Naive thymus-derived CD8-positive, alpha-beta T cell (primary cell): ENCODE measurements at regions not wholly inside any gene's neighbourhood (a gene's known extent, or its start where the extent isn't known, plus 50 kb on each side); places are given as distances from the start of the nearest gene placed in this dataset.

Experiments used
- ATAC-seq, 2 donors: fragments of 150-1000 bp; cut with Tn5 transposase in 1 of 2; sonication (Bioruptor Pico), chemical (Tn5 transposase) in 1 of 2; 1 replicate in 1 of 2; 2 replicates in 1 of 2; pipeline ENCODE4 v1.10.0; 2021; ENCODE audit warnings: mild to moderate bottlenecking in 2 of 2, moderate library complexity in 2 of 2
- POLR2A ChIA-PET: fragments of 350-600 bp; sonication (Branson Sonifier 250); formaldehyde crosslinking; loops from one replicate; lab custom pipeline; 2021; ENCODE audit warnings: antibody characterized with exemption; lab: Charles Lee
- DNase-seq, 10 donors: peaks; one replicate each; pipeline versions ENCODE4 v3.0.0 to v3.0.0-alpha.2; 2020 to 2022
- H3K27ac Mint-ChIP-seq, 10 donors: one replicate each; pipeline ENCODE4 v1.8.0; 2020 to 2022; ENCODE audit warnings: mild to moderate bottlenecking in 10 of 10, mixed read lengths in 10 of 10, moderate library complexity in 4 of 10, inconsistent platforms in 1 of 10
- H3K27me3 Mint-ChIP-seq, 5 donors: one replicate each; pipeline ENCODE4 v1.8.0; 2021 to 2022; ENCODE audit warnings: mixed read lengths in 5 of 5
- H3K36me3 Mint-ChIP-seq, 3 donors: one replicate each; pipeline ENCODE4 v1.8.0; 2020 to 2022; ENCODE audit warnings: mixed read lengths in 3 of 3, mild to moderate bottlenecking in 2 of 3, inconsistent platforms in 1 of 3
- H3K4me1 Mint-ChIP-seq, 4 donors: one replicate each; pipeline ENCODE4 v1.8.0; 2021 to 2022; ENCODE audit warnings: mixed read lengths in 4 of 4
- H3K4me3 Mint-ChIP-seq, 10 donors: one replicate each; pipeline ENCODE4 v1.8.0; 2020 to 2022; ENCODE audit warnings: mild to moderate bottlenecking in 10 of 10, mixed read lengths in 10 of 10, moderate library complexity in 6 of 10, inconsistent platforms in 1 of 10
- H3K9me3 Mint-ChIP-seq, 9 donors: one replicate each; pipeline ENCODE4 v1.8.0; 2020 to 2022; ENCODE audit warnings: mixed read lengths in 9 of 9, mild to moderate bottlenecking in 3 of 9, inconsistent platforms in 1 of 9, moderate library complexity in 1 of 9

DNA sequence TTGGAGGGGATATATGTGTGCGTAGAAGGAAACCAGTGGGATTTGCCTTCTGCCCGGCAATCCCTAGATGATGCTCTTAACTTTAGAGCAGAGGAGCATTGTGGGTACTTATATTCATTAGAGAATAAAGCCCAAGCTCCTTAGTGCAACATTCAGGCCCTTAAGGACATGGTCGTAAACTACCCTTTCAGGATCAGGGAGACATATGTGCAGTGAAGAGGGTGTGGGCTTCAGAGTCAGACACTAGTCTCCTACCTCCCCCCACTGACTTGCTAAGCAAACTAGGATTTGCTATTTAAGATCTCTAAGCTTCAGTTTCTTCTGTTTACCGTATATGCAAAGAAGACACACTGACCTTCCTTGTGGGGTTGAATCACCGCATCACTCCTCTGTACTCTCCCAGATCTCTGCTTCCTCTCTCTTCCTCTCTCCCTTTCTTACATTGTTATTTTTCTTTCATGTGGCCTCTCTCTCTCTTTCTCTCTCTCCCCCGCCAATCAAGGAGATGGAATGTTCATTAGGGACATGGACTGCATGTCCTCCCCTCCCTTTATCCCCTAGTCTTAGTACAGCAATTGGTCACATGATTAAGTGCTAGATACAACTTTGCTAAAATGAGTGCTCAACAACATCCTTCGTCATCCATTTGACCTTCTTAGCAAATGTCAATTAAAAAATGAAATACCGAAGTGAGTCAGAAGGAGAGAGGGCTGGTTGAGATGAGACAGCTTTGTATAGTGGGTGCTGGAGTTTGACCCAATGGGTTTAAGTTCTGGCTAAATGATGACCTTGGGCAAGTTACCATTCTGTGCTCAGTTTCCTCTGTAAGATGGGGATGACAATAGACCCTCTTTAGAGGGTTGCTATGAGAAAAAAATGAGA lies 91.7 kb downstream of the TMX1 start:
- POLR2A ChIA-PET = no interaction called here
- Mint-ChIP-seq H3K9me3 (no peaks in the 10 kb centered on the region), H3K4me3 (no peak overlapping the region), H3K27ac (no peak overlapping the region), H3K27me3 (peaks cover 13 to 43% (median 34%) of the 10 kb centered on the region in 5 donors), H3K4me1 (peaks cover 0 to 7% (median 2%) of the 10 kb centered on the region in 4 donors), H3K36me3 (no peaks in the 10 kb centered on the region)
- DNase-seq (no peak), ATAC-seq (no peak)

DNA sequence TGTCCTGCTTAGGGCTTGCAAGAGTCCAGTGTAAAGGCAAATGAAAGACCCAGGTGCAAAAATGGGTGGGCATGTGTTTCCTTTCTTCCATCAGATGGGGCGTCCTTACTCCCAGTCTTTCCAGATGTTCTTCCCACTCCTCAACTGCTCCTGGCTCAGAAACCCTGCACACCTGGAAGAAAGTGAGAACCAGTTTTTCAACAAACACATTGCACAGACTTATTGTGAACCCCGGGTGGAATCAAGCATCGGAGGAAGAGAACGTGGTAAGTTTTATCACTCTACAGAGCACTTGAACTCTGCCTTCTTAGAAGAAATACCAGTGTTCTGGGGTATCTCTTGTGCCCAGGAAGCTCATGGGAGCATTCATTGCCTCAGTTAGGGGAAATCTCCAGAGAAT lies 93.3 kb downstream of the TMX1 start:
- no peak for ATAC-seq
- peaks cover 6 to 27% (median 25%) of the 10 kb centered on the region in 5 donors for H3K27me3 Mint-ChIP-seq
- H3K36me3 Mint-ChIP-seq = no peaks in the 10 kb centered on the region
- POLR2A ChIA-PET = no interaction called here
- DNase-seq = no peak
- peaks cover 0 to 3% (median 0%) of the 10 kb centered on the region in 4 donors for H3K4me1 Mint-ChIP-seq
- H3K27ac Mint-ChIP-seq = no peak overlapping the region
- H3K4me3 Mint-ChIP-seq = no peak overlapping the region
- no peaks in the 10 kb centered on the region for H3K9me3 Mint-ChIP-seq

DNA sequence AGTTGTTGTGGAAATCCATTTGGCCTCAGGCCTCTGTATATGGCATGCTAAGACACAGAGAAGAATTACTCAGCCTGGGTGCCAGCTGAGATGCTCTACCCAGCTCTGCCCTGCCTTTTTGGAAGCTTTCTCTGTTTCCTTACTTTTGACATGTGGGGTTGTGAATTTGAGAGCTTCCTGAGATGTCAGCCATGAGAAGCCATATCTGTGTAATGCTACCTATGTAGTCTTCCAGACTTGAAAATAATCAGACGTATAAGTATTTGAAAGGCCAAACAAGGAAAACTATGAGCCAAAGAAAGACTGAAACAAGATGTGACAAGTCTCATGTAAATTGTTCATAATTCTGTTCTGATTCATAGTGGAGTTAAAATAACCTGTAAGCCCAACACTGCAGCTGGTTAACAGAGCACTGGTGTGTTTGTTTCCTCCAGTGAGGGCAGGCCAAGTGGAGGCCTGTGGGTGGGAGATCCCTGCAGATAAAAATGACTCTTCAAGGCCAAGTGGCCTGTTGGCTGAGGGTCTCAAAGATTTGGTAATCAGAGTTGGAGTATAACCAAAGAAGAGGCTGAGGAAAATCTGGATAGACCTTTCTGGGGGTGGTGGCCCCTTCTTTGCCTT lies 94.0 kb downstream of the TMX1 start:
- Mint-ChIP-seq H3K4me3 (no peak overlapping the region), H3K27me3 (peaks cover 5 to 23% (median 19%) of the 10 kb centered on the region in 5 donors), H3K27ac (no peak overlapping the region), H3K9me3 (no peaks in the 10 kb centered on the region), H3K4me1 (no peaks in the 10 kb centered on the region), H3K36me3 (no peaks in the 10 kb centered on the region)
- no peak for ATAC-seq
- POLR2A ChIA-PET = no interaction called here
- DNase-seq = no peak

DNA sequence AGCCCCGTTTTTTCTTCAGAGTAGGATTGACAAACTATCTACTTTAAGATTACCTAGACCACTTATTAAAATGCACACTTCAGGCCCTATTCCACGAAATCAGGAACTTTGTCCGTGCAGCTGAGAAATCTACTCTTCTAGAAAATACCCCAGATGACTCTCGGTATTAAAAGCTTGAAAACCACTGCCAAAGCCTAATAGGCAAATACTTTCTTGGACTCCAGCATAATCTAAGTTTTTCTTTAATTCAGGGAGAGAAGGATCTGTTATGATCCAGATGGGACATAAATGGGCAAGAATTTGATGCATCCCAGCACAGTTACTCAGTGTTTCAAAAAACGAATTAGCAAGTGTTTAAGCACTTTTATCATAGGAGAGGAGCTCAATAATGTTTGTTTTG lies 94.5 kb downstream of the TMX1 start:
- Mint-ChIP-seq H3K27me3 (peaks cover 2 to 28% (median 16%) of the 10 kb centered on the region in 5 donors), H3K9me3 (no peaks in the 10 kb centered on the region), H3K4me1 (no peaks in the 10 kb centered on the region), H3K36me3 (no peaks in the 10 kb centered on the region), H3K4me3 (no peak overlapping the region), H3K27ac (no peak overlapping the region)
- POLR2A ChIA-PET = no interaction called here
- ATAC-seq = no peak
- no peak for DNase-seq

DNA sequence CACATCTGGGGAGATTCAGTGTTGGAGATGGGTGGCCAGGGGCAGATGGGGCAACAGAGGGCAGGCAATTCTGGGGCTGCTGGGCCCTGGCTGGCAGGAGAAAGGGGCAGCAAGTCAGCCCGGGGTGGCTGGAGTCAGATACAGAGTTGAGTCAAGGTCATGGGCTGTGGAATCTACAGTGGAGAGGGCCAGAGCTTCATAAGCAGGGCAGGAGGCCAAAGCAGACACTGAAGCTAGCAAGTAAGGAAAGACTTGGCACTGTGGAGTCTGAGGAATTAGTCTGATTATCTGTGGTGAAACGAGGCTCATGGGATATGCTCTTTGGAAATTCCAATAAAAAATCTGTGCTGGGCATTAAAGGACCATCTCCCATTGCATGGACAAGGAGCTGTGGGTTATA lies 95.5 kb downstream of the TMX1 start:
- POLR2A ChIA-PET = no interaction called here
- no peak for DNase-seq
- H3K36me3 Mint-ChIP-seq = no peaks in the 10 kb centered on the region
- no peaks in the 10 kb centered on the region for H3K4me1 Mint-ChIP-seq
- no peak overlapping the region for H3K27ac Mint-ChIP-seq
- no peaks in the 10 kb centered on the region for H3K9me3 Mint-ChIP-seq
- no peak for ATAC-seq
- H3K4me3 Mint-ChIP-seq = no peak overlapping the region
- peaks cover 2 to 32% (median 16%) of the 10 kb centered on the region in 5 donors for H3K27me3 Mint-ChIP-seq

DNA sequence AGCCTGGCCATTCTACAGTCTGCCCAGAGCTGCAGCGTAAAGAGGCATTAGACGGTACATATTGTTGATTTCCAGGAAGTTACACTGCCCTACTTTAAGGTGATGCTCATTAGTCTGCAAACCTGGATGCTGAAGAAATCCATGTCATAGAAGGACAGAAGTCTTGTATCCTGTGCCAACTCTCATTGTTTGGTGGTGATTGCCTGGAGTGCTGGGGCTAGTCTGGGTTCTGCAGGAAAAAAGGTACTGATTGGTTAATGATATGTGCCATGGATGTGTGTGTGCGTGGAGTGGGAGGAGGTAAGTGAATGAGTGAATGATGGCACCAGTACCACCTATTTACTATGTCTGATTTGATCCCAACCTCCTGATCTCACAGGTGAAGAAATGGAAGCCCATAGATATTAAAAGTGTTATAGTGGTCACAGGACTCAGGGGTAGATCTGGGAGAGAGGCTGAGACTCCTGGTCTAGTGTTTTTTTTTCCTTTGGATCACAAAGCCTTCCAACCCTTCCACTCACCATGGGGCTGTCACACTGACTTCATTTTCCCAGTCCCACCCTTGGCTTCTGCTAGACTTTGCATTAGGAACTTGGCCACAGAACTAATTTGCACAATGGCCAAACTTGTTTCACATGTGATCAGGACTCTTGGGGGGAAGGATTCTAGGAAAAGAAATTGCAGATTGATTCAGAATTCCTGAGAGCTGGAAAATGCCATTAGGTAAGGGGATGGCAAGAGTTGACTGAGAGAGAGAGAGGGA lies 96.1 kb downstream of the TMX1 start:
- POLR2A ChIA-PET = no interaction called here
- H3K4me3 Mint-ChIP-seq = no peak overlapping the region

DNA sequence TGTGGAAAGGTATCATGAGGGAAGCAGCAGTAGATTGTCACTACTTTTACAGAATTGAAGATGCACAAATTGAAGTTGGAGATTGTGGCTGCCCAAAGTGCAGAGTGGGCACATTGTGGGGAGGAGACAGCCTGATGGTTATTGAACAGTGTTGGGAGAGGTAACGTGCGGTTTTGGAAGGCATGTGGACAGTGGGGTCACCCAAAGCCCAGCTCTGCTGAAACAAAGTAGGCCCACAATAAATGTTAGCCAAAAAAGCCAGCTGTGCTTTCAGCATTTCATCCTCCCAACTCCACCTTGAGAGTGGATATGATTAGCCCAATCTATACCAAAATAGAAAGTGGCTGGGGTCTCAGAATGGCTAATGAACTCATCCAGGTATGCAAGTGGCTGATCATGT lies 96.7 kb downstream of the TMX1 start:
- Mint-ChIP-seq H3K9me3 (no peaks in the 10 kb centered on the region), H3K27ac (peak overlapping the region in 1 of 10 donors; percentile 7), H3K4me1 (no peaks in the 10 kb centered on the region), H3K4me3 (no peak overlapping the region), H3K36me3 (no peaks in the 10 kb centered on the region), H3K27me3 (peaks cover 2 to 30% (median 13%) of the 10 kb centered on the region in 5 donors)
- ATAC-seq (no peak), DNase-seq (no peak)
- POLR2A ChIA-PET = no interaction called here

More for the DNA sequence above, 96.1 kb downstream of the TMX1 start:
- peaks cover 2 to 32% (median 14%) of the 10 kb centered on the region in 5 donors for H3K27me3 Mint-ChIP-seq
- peak overlapping the region in 1 of 10 donors; percentile 7 for H3K27ac Mint-ChIP-seq
- ATAC-seq = no peak
- no peaks in the 10 kb centered on the region for H3K36me3 Mint-ChIP-seq
- H3K9me3 Mint-ChIP-seq = no peaks in the 10 kb centered on the region
- H3K4me1 Mint-ChIP-seq = no peaks in the 10 kb centered on the region
- DNase-seq = no peak

DNA sequence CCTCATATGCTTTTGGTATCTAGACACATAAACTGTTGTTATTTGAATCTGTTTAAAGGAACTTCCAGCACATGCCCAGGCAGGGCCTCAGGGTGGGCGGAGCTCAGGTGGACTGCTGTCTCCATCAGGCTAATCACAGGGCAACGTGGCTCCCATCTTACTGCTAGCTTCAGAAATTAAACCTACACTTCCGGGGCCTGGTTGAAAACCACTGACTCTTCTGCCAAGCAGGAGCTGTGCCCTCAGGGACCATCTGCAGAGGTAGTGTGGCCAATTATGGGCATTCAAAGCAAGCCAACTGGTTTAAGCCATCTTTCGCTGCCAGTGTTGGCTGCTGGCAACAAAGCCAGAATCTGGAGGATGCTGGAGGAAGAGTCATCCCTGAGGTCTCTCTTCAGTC lies 97.5 kb downstream of the TMX1 start:
- Mint-ChIP-seq H3K27me3 (peaks cover 2 to 23% (median 9%) of the 10 kb centered on the region in 5 donors), H3K36me3 (no peaks in the 10 kb centered on the region), H3K9me3 (no peaks in the 10 kb centered on the region), H3K4me3 (no peak overlapping the region), H3K4me1 (no peaks in the 10 kb centered on the region), H3K27ac (no peak overlapping the region)
- ATAC-seq = no peak
- POLR2A ChIA-PET = no interaction called here
- DNase-seq = no peak

DNA sequence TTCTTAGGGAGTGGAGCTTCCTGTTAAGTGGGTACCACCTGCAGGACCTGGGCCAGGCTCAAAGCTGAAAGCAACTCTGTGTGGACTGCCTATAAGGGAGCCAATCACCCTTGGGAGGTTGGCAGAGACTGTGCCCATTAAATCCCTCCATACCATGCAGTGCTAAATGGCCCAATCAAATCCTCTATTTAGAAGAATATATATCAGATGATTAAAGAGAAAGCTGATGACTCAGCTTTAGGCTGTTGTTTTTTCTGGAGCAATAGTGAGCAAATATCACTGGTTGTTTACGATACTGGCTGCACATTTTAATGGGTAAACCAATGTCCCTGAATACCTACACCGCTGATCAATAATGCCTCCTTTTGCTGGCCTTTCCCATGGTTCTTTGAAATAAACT lies 101.3 kb downstream of the TMX1 start:
- no peak overlapping the region for H3K4me3 Mint-ChIP-seq
- DNase-seq = no peak
- POLR2A ChIA-PET = no interaction called here
- H3K27me3 Mint-ChIP-seq = peaks cover 0 to 13% (median 4%) of the 10 kb centered on the region in 5 donors
- H3K4me1 Mint-ChIP-seq = peaks cover 0 to 1% (median 0%) of the 10 kb centered on the region in 4 donors
- ATAC-seq = no peak
- peaks cover 0 to 13% (median 5%) of the 10 kb centered on the region in 9 donors for H3K9me3 Mint-ChIP-seq
- no peak overlapping the region for H3K27ac Mint-ChIP-seq
- peaks cover 0 to 7% (median 4%) of the 10 kb centered on the region in 3 donors for H3K36me3 Mint-ChIP-seq

DNA sequence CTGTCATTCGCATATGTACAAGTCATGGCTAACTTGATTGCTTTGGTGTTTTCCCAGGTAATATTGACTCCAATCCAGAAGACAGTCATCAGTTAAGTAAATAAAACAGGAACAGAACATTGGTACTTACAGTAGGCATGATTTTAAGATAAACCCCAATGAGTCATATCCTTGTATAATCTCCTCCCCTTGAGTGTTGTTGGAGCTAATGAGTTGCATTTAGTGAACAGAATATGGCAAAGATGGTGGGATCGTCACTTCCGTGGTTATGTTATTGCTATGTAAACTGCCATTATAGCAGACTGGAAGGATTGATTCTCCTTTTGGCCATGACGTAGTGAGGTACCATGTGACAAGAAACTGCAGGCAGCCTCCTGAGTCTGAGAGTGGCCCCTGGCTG lies 102.2 kb downstream of the TMX1 start:
- Mint-ChIP-seq H3K4me3 (no peak overlapping the region), H3K9me3 (peaks cover 0 to 16% (median 7%) of the 10 kb centered on the region in 9 donors)
- POLR2A ChIA-PET = no interaction called here

DNA sequence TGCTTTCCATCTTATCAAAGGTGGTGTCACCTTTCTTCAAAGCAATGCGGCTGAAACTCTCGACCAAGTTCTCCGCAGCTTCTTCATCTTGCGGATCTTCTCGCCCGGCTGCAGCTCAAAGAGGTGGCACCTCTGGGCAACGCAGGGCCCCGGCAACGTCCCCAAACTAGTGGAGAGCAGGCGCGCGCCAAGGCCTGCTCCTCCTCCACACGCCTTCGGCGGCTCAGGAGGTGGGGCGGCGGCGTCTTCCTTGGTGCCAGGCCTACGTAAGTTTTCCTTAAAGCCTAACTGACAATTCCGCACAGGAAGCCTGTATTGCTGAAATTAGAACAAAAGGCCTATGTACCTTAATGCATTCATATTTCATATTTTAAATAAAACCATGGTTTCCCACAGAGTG lies 112.0 kb downstream of the TMX1 start:
- Mint-ChIP-seq H3K27ac (no peak overlapping the region), H3K4me1 (no peaks in the 10 kb centered on the region), H3K27me3 (peaks cover 0 to 15% (median 5%) of the 10 kb centered on the region in 5 donors), H3K4me3 (no peak overlapping the region), H3K9me3 (peaks cover 0 to 10% (median 3%) of the 10 kb centered on the region in 9 donors), H3K36me3 (peaks cover 0 to 5% (median 0%) of the 10 kb centered on the region in 3 donors)
- no peak for DNase-seq
- no peak for ATAC-seq
- POLR2A ChIA-PET = no interaction called here

More for the DNA sequence above, 102.2 kb downstream of the TMX1 start:
- Mint-ChIP-seq H3K27ac (peak overlapping the region in 1 of 10 donors; percentile 25), H3K27me3 (peaks cover 0 to 13% (median 4%) of the 10 kb centered on the region in 5 donors), H3K4me1 (peaks cover 0 to 1% (median 0%) of the 10 kb centered on the region in 4 donors), H3K36me3 (peaks cover 0 to 7% (median 4%) of the 10 kb centered on the region in 3 donors)
- DNase-seq = no peak
- ATAC-seq = no peak

DNA sequence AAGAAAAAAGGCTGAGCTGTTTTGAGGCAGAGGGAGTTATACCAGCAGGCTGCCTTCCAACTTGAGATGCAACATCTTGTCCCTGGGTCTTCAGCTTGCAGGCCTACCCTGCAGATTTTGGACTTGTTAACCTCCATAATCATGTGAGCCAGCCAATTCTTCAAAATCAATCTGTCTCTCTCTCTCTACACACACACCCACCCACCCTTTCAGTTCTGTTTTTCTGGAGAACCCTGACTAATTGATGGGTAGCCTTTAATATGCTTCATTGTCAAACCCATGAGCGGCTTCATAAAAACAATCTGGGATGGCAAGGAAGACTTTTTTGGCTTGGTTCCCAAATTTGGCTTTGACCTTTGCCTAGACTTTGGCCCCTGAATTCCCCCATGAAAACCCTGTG lies 113.9 kb downstream of the TMX1 start:
- peaks cover 0 to 2% (median 0%) of the 10 kb centered on the region in 9 donors for H3K9me3 Mint-ChIP-seq
- POLR2A ChIA-PET = no interaction called here

More for the DNA sequence above, 113.9 kb downstream of the TMX1 start:
- no peak overlapping the region for H3K27ac Mint-ChIP-seq
- no peak overlapping the region for H3K4me3 Mint-ChIP-seq
- no peaks in the 10 kb centered on the region for H3K4me1 Mint-ChIP-seq
- DNase-seq = no peak
- no peak for ATAC-seq
- H3K36me3 Mint-ChIP-seq = no peaks in the 10 kb centered on the region
- H3K27me3 Mint-ChIP-seq = peaks cover 0 to 15% (median 5%) of the 10 kb centered on the region in 5 donors
